ENCODE measurements at regions not wholly inside any gene's neighbourhood (a gene's known extent, or its start where the extent isn't known, plus 50 kb on each side); places are given as distances from the start of the nearest gene placed in this dataset.

DNA sequence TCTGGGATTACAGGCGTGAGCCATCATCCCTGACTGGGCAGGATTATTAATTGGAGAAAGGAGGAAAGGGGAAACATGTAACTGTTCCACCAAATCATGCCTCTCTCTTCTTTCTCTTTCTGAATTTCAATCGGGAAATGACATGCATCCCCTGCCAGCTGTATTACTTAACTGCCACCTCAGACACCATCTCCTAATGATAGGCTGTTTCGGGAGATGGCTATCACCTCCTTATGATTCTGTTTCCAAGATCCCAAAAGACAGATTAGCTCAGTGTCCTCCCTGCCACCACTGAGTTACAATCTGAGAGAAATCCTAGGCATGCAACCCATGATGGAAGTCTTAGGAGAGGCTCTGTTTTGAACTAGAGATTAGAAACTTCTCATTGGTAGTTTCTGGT is 67.5 kb downstream of the MIS18A start:
- BruUV-seq (replicated peaks), result no TSS peak
- Histone ChIP-seq H3K4me1 (replicated peaks in 1 of 2; ENCODE audit: control insufficient read depth in 2 of 2, insufficient read depth in 2 of 2, low read length in 2 of 2) (no peaks in the 10 kb centered on the region), H2AFZ (ENCODE audit: low read depth, low read length) (no peak overlapping the region), H3K36me3 (ENCODE audit: control insufficient read depth, insufficient read depth, low read length) (no peaks in the 10 kb centered on the region), H3K27ac (ENCODE audit: extremely low read depth, low read depth, low read length) (no peak overlapping the region), H4K20me1 (replicated peaks; ENCODE audit: control insufficient read depth, insufficient read depth, low read length) (no peaks in the 10 kb centered on the region), H3K79me2 (ENCODE audit: control insufficient read depth, insufficient read depth, low read length) (no peaks in the 10 kb centered on the region), H3K9me3 (replicated peaks; ENCODE audit: control insufficient read depth, insufficient read depth, low read depth, low read length) (no peaks in the 10 kb centered on the region), H3K4me3 (no peak overlapping the region), H3K27me3 (ENCODE audit: control insufficient read depth in 2 of 2, insufficient read depth in 2 of 2, low read length in 2 of 2) (peaks cover 2 to 5% of the 10 kb centered on the region in 2 experiments; a peak in 1 of 5 replicates), H3K4me2 (ENCODE audit: insufficient read depth, low read length) (no peak overlapping the region), H3K9me1 (ENCODE audit: control insufficient read depth, insufficient read depth, low read length) (no peaks in the 10 kb centered on the region), H3K9ac (ENCODE audit: insufficient read depth in 1 of 2, low read depth in 2 of 2, low read length in 2 of 2) (no peak overlapping the region)
- ChIA-PET CTCF (ENCODE audit: low intra/inter-chr PET ratio) (no interaction called here), POLR2A (interaction anchor here (0.6 kb wide), 2 partner anchors 152 to 341 kb away, joined by 3 read pairs; no protein-coding TSS in a partner anchor)
- TF ChIP-seq SMARCA5 (IDR thresholded peaks at IDR 0.05), result no peak
- no peak for TF ChIP-seq PCBP1 (IDR thresholded peaks at IDR 0.05; ENCODE audit: low read depth, low read length, poor library complexity, severe bottlenecking)
- TF ChIP-seq, protein P1, sequence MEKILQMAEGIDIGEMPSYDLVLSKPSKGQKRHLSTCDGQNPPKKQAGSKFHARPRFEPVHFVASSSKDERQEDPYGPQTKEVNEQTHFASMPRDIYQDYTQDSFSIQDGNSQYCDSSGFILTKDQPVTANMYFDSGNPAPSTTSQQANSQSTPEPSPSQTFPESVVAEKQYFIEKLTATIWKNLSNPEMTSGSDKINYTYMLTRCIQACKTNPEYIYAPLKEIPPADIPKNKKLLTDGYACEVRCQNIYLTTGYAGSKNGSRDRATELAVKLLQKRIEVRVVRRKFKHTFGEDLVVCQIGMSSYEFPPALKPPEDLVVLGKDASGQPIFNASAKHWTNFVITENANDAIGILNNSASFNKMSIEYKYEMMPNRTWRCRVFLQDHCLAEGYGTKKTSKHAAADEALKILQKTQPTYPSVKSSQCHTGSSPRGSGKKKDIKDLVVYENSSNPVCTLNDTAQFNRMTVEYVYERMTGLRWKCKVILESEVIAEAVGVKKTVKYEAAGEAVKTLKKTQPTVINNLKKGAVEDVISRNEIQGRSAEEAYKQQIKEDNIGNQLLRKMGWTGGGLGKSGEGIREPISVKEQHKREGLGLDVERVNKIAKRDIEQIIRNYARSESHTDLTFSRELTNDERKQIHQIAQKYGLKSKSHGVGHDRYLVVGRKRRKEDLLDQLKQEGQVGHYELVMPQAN (IDR thresholded peaks at IDR 0.05; ENCODE audit: borderline replicate concordance), result no peak
- TF ChIP-seq SMC3 (conservative IDR thresholded peaks at IDR 0.05; ENCODE audit: insufficient read depth, low read depth, low read length), result no peak
- no peak for TF ChIP-seq XRCC5 (IDR thresholded peaks at IDR 0.05; ENCODE audit: low read depth, low read length)
- TF ChIP-seq, protein P2, sequence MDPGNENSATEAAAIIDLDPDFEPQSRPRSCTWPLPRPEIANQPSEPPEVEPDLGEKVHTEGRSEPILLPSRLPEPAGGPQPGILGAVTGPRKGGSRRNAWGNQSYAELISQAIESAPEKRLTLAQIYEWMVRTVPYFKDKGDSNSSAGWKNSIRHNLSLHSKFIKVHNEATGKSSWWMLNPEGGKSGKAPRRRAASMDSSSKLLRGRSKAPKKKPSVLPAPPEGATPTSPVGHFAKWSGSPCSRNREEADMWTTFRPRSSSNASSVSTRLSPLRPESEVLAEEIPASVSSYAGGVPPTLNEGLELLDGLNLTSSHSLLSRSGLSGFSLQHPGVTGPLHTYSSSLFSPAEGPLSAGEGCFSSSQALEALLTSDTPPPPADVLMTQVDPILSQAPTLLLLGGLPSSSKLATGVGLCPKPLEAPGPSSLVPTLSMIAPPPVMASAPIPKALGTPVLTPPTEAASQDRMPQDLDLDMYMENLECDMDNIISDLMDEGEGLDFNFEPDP (CRISPR knock-in tag; IDR thresholded peaks at IDR 0.05), result no peak
- DNase-seq (ENCODE audit: extremely low read depth in 1 of 4, low spot score in 3 of 4) (no peak), ATAC-seq (no peak), FAIRE-seq (no peak)
- intact Hi-C loops (cut with micrococcal nuclease), result no loop called here
- 0% methylated on average over 3 of the region's 3 CpGs for WGBS (ENCODE audit: insufficient coverage, low coverage, missing lambda C conversion rate)
- in situ Hi-C loops (cut with MboI), result no loop called here
